ENCODE measurements at regions not wholly inside any gene's neighbourhood (a gene's known extent, or its start where the extent isn't known, plus 50 kb on each side); places are given as distances from the start of the nearest gene placed in this dataset.

- H3K9me3 ChIP-seq (replicated peaks in 1 of 3), result no peaks in the 10 kb centered on the region
- no peaks in the 10 kb centered on the region for H3K4me1 ChIP-seq (replicated peaks in 1 of 2)
- no peak for DNase-seq
- no peak overlapping the region for H3K27ac ChIP-seq
- intact Hi-C loops (cut with DNase I), result no loop called here
- no peaks in the 10 kb centered on the region for H3K36me3 ChIP-seq (replicated peaks in 1 of 2)
- no peak overlapping the region for H3K4me3 ChIP-seq
- TF ChIP-seq POLR2A (IDR thresholded peaks at IDR 0.05), result no peak
- no peak for TF ChIP-seq CTCF (IDR thresholded peaks at IDR 0.05)
- H3K27me3 ChIP-seq, result no peaks in the 10 kb centered on the region
- WGBS, 4 donors, result 64 to 80% (median 73%) methylated on average over 2 of the region's 2 CpGs
These were observed 59.7 kb upstream of the CCDC196 start for GRCh38 chr14:66426451-66426850.

GRCh38 chr14:66432334-66432733 is 53.8 kb upstream of the CCDC196 start:
- intact Hi-C loops (cut with DNase I), result no loop called here
- no peaks in the 10 kb centered on the region for H3K4me1 ChIP-seq (replicated peaks in 1 of 2)
- H3K4me3 ChIP-seq, result no peak overlapping the region
- DNase-seq, result no peak
- H3K36me3 ChIP-seq (replicated peaks in 1 of 2), result no peaks in the 10 kb centered on the region
- no peaks in the 10 kb centered on the region for H3K9me3 ChIP-seq (replicated peaks in 1 of 3)
- 74 to 78% (median 76%) methylated on average over 1 of the region's 1 CpG for WGBS, 4 donors
- TF ChIP-seq CTCF (IDR thresholded peaks at IDR 0.05), result no peak
- TF ChIP-seq POLR2A (IDR thresholded peaks at IDR 0.05), result no peak
- no peak overlapping the region for H3K27ac ChIP-seq
- no peaks in the 10 kb centered on the region for H3K27me3 ChIP-seq

GRCh38 chr14:66434464-66434863 is 51.7 kb upstream of the CCDC196 start:
- Histone ChIP-seq H3K4me1 (replicated peaks in 1 of 2) (no peaks in the 10 kb centered on the region), H3K36me3 (replicated peaks in 1 of 2) (no peaks in the 10 kb centered on the region), H3K9me3 (replicated peaks in 1 of 3) (peaks cover 0 to 8% (median 0%) of the 10 kb centered on the region in 3 donors), H3K4me3 (no peak overlapping the region), H3K27me3 (no peaks in the 10 kb centered on the region), H3K27ac (no peak overlapping the region)
- WGBS, 4 donors, result 77 to 94% (median 82%) methylated on average over 2 of the region's 2 CpGs
- intact Hi-C loops (cut with DNase I), result no loop called here
- DNase-seq, result no peak
- TF ChIP-seq CTCF (IDR thresholded peaks at IDR 0.05), result no peak
- no peak for TF ChIP-seq POLR2A (IDR thresholded peaks at IDR 0.05)

- Histone ChIP-seq H3K4me3 (no peak overlapping the region), H3K4me1 (replicated peaks in 1 of 2) (no peaks in the 10 kb centered on the region), H3K9me3 (replicated peaks in 1 of 3) (peaks cover 0 to 8% (median 0%) of the 10 kb centered on the region in 3 donors), H3K36me3 (replicated peaks in 1 of 2) (no peaks in the 10 kb centered on the region), H3K27ac (no peak overlapping the region), H3K27me3 (no peaks in the 10 kb centered on the region)
- WGBS, 4 donors, result 83 to 100% (median 89%) methylated on average over 1 of the region's 1 CpG
- DNase-seq, result no peak
- TF ChIP-seq CTCF (IDR thresholded peaks at IDR 0.05), result no peak
- no peak for TF ChIP-seq POLR2A (IDR thresholded peaks at IDR 0.05)
- intact Hi-C loops (cut with DNase I), result no loop called here
These were observed 50.5 kb upstream of the CCDC196 start for GRCh38 chr14:66435683-66436082.

Small RNAs in the stretch of these regions (small RNA-seq; reads per million reads assigned to genes)
- gene RF00019, result 0 reads per million in 2 donors
